BJ (cell line): ENCODE measurements at regions not wholly inside any gene's neighbourhood (a gene's known extent, or its start where the extent isn't known, plus 50 kb on each side); places are given as distances from the start of the nearest gene placed in this dataset.
"Not testable (repeated sequence)": the region's sequence is repeated elsewhere in the genome, so short reads cannot be mapped to it uniquely, and the experiment has no call there.

ENCODE experiments used
- CTCF ChIA-PET: fragments of 350-600 bp; formaldehyde crosslinking; extraction: SDS; loops from one replicate; lab custom pipeline; 2021; ENCODE audit warnings: antibody characterized with exemption, inconsistent platforms; lab: Yijun Ruan, JAX
- POLR2A ChIA-PET: fragments of 300-600 bp; sonication (Branson Sonifier 250); formaldehyde crosslinking; extraction: SDS; loops from one replicate; lab custom pipeline; 2021; ENCODE audit warnings: antibody characterized with exemption; lab: Charles Lee
- DNase-seq: peaks from one replicate; pipeline ENCODE4 v3.0.0-alpha.2; 2011; ENCODE audit warnings: low read depth
- H3K27me3 ChIP-seq: 2 replicates; pipeline ENCODE4 v1.6.0; 2011; ENCODE audit warnings: low read length; ENCODE audit not compliant: control insufficient read depth, insufficient read depth
- H3K36me3 ChIP-seq: 2 replicates; pipeline ENCODE4 v1.5.1; 2011; ENCODE audit warnings: low read length; ENCODE audit not compliant: control insufficient read depth, insufficient read depth
- H3K4me3 ChIP-seq: 2 replicates; pipeline ENCODE4 v1.5.1; 2011; ENCODE audit warnings: low read depth, mild to moderate bottlenecking, control low read depth, low read length
- CTCF ChIP-seq: IDR thresholded peaks from 2 replicates; pipeline ENCODE4 v1.5.1; 2011; ENCODE audit warnings: low read depth, mild to moderate bottlenecking, control low read depth, inconsistent platforms, low read length, moderate library complexity; ENCODE audit not compliant: insufficient read depth

GRCh38 chr3:14016900-14017475, 107.7 kb downstream of the CHCHD4 start:
- no peak for TF ChIP-seq CTCF
- CTCF ChIA-PET = no interaction called here
- no peak for DNase-seq
- Histone ChIP-seq H3K36me3 (no peaks in the 10 kb centered on the region), H3K27me3 (no peaks in the 10 kb centered on the region), H3K4me3 (no peak overlapping the region)
- POLR2A ChIA-PET = no interaction called here

GRCh38 chr3:14007006-14007405, 117.7 kb downstream of the CHCHD4 start:
- ChIA-PET CTCF (no interaction called here), POLR2A (no interaction called here)
- Histone ChIP-seq H3K27me3 (no peaks in the 10 kb centered on the region), H3K36me3 (no peaks in the 10 kb centered on the region), H3K4me3 (no peak overlapping the region)
- no peak for TF ChIP-seq CTCF
- DNase-seq = no peak

- no peaks in the 10 kb centered on the region for H3K27me3 ChIP-seq
- DNase-seq = no peak
- no peak overlapping the region for H3K4me3 ChIP-seq
- POLR2A ChIA-PET = no interaction called here
- CTCF ChIA-PET = no interaction called here
- no peaks in the 10 kb centered on the region for H3K36me3 ChIP-seq
- TF ChIP-seq CTCF = no peak
Observed at GRCh38 chr3:14001136-14001535, 121.3 kb upstream of the WNT7A start.

- TF ChIP-seq CTCF = no peak
- ChIA-PET CTCF (interaction anchor here (0.6 kb wide), 1 partner anchor 740 kb away, joined by 4 read pairs; no protein-coding TSS in a partner anchor), POLR2A (no interaction called here)
- DNase-seq = no peak
- Histone ChIP-seq H3K4me3 (no peak overlapping the region), H3K27me3 (no peaks in the 10 kb centered on the region), H3K36me3 (no peaks in the 10 kb centered on the region)
Observed at GRCh38 chr3:14000556-14000955, 120.7 kb upstream of the WNT7A start.

GRCh38 chr3:13998831-13999230, 119.0 kb upstream of the WNT7A start:
- Histone ChIP-seq H3K27me3 (no peaks in the 10 kb centered on the region), H3K4me3 (no peak overlapping the region), H3K36me3 (no peaks in the 10 kb centered on the region)
- no peak for TF ChIP-seq CTCF
- no peak for DNase-seq
- ChIA-PET CTCF (no interaction called here), POLR2A (no interaction called here)

GRCh38 chr3:13995216-13995615, 115.3 kb upstream of the WNT7A start:
- H3K36me3 ChIP-seq, DNase-seq, POLR2A ChIA-PET, CTCF ChIA-PET, H3K27me3 ChIP-seq, H3K4me3 ChIP-seq: not testable (repeated sequence)

GRCh38 chr3:13988925-13989324, 109.1 kb upstream of the WNT7A start:
- POLR2A ChIA-PET, CTCF ChIA-PET: not testable (repeated sequence)

More at GRCh38 chr3:13988925-13989324, 109.1 kb upstream of the WNT7A start:
- not testable (repeated sequence) for H3K27me3 ChIP-seq, DNase-seq, H3K36me3 ChIP-seq, H3K4me3 ChIP-seq
